Astrocyte (in vitro differentiated cells and primary cell): ENCODE measurements at regions not wholly inside any gene's neighbourhood (a gene's known extent, or its start where the extent isn't known, plus 50 kb on each side); places are given as distances from the start of the nearest gene placed in this dataset.

Experiments used
- DNase-seq: peaks from one replicate; pipeline ENCODE4 v3.0.0-alpha.2; 2010; ENCODE audit warnings: low read depth
- FAIRE-seq: peaks from 2 replicates; lab custom pipeline; 2011; peaks lifted over from hg19 to GRCh38; lab: Jason Lieb, UNC
- H2AFZ ChIP-seq: 2 replicates; pipeline ENCODE4 v1.6.0; 2012; ENCODE audit warnings: low read depth, low read length, inconsistent platforms
- H3K27ac ChIP-seq: 2 replicates; pipeline ENCODE4 v1.5.1; 2011; ENCODE audit warnings: low read depth, low read length, inconsistent platforms
- H3K27me3 ChIP-seq: 2 replicates; pipeline ENCODE4 v1.6.0; 2011; ENCODE audit warnings: low read length, inconsistent platforms; ENCODE audit not compliant: insufficient read depth
- H3K36me3 ChIP-seq: 2 replicates; pipeline ENCODE4 v1.5.1; 2011; ENCODE audit warnings: low read length, inconsistent platforms; ENCODE audit not compliant: insufficient read depth
- H3K4me1 ChIP-seq: 2 replicates; pipeline ENCODE4 v1.5.1; 2011; ENCODE audit warnings: low read length, inconsistent platforms; ENCODE audit not compliant: insufficient read depth
- H3K4me2 ChIP-seq: 2 replicates; pipeline ENCODE4 v1.6.0; 2012; ENCODE audit warnings: low read length, inconsistent platforms
- H3K4me3 ChIP-seq: 2 replicates; pipeline ENCODE4 v1.5.1; 2011; ENCODE audit warnings: low read depth, mild to moderate bottlenecking, low read length, inconsistent platforms; ENCODE audit not compliant: insufficient read depth
- H3K79me2 ChIP-seq: 2 replicates; pipeline ENCODE4 v1.6.0; 2012; ENCODE audit warnings: mild to moderate bottlenecking, low read length, inconsistent platforms; ENCODE audit not compliant: insufficient read depth
- H3K9ac ChIP-seq: 2 replicates; pipeline ENCODE4 v1.6.0; 2012; ENCODE audit warnings: mild to moderate bottlenecking, low read length, inconsistent platforms
- H3K9me3 ChIP-seq: 2 replicates; pipeline ENCODE4 v1.5.1; 2012; ENCODE audit warnings: low read depth, mild to moderate bottlenecking, low read length, inconsistent platforms; ENCODE audit not compliant: insufficient read depth
- H4K20me1 ChIP-seq: 2 replicates; pipeline ENCODE4 v1.6.0; 2012; ENCODE audit warnings: low read length, inconsistent platforms; ENCODE audit not compliant: insufficient read depth
- H3K27ac Mint-ChIP-seq: one replicate; pipeline ENCODE4 v1.8.0; 2021; ENCODE audit warnings: mild to moderate bottlenecking, mixed read lengths; ENCODE audit not compliant: unreplicated experiment
- H3K27me3 Mint-ChIP-seq: one replicate; pipeline ENCODE4 v1.8.0; 2021; ENCODE audit warnings: low read depth, mixed read lengths; ENCODE audit not compliant: unreplicated experiment
- H3K36me3 Mint-ChIP-seq: one replicate; pipeline ENCODE4 v1.8.0; 2021; ENCODE audit warnings: low read depth, mixed read lengths; ENCODE audit not compliant: unreplicated experiment
- H3K4me1 Mint-ChIP-seq: one replicate; pipeline ENCODE4 v1.8.0; 2021; ENCODE audit warnings: low read depth, mixed read lengths; ENCODE audit not compliant: unreplicated experiment
- H3K4me3 Mint-ChIP-seq: one replicate; pipeline ENCODE4 v1.8.0; 2021; ENCODE audit warnings: mild to moderate bottlenecking, moderate library complexity, mixed read lengths; ENCODE audit not compliant: unreplicated experiment
- H3K9me3 Mint-ChIP-seq: one replicate; pipeline ENCODE4 v1.8.0; 2021; ENCODE audit warnings: mild to moderate bottlenecking, mixed read lengths; ENCODE audit not compliant: unreplicated experiment
- CTCF ChIP-seq: IDR thresholded peaks from 2 replicates; pipeline ENCODE4 v1.5.1; 2011; ENCODE audit warnings: low read depth, mild to moderate bottlenecking, inconsistent platforms, low read length, moderate library complexity; ENCODE audit not compliant: insufficient read depth
- EZH2 ChIP-seq: IDR thresholded peaks from 2 replicates; pipeline ENCODE4 v1.6.1; 2012; ENCODE audit warnings: mild to moderate bottlenecking, low read length, inconsistent platforms; ENCODE audit not compliant: insufficient read depth

GRCh38 chr1:203990118-203990517 lies 82.8 kb upstream of the SOX13 start:
- H3K4me1 ChIP-seq: no peaks in the 10 kb centered on the region
- no peak for DNase-seq
- no peak overlapping the region for H3K4me3 Mint-ChIP-seq
- peaks cover 6% of the 10 kb centered on the region for H3K27me3 ChIP-seq
- H3K36me3 Mint-ChIP-seq: no peaks in the 10 kb centered on the region
- no peak overlapping the region for H2AFZ ChIP-seq
- H4K20me1 ChIP-seq: no peaks in the 10 kb centered on the region
- no peak overlapping the region for H3K4me3 ChIP-seq
- peaks cover 8% of the 10 kb centered on the region for H3K4me1 Mint-ChIP-seq
- no peak overlapping the region for H3K27ac Mint-ChIP-seq
- FAIRE-seq: no peak
- H3K79me2 ChIP-seq: no peaks in the 10 kb centered on the region
- no peaks in the 10 kb centered on the region for H3K36me3 ChIP-seq
- H3K27me3 Mint-ChIP-seq: peaks cover 7% of the 10 kb centered on the region
- no peaks in the 10 kb centered on the region for H3K9me3 ChIP-seq
- H3K9me3 Mint-ChIP-seq: peaks cover 6% of the 10 kb centered on the region
- no peak overlapping the region for H3K9ac ChIP-seq
- H3K27ac ChIP-seq: no peak overlapping the region
- TF ChIP-seq EZH2: no peak
- no peak for TF ChIP-seq CTCF
- H3K4me2 ChIP-seq: no peak overlapping the region

DNA sequence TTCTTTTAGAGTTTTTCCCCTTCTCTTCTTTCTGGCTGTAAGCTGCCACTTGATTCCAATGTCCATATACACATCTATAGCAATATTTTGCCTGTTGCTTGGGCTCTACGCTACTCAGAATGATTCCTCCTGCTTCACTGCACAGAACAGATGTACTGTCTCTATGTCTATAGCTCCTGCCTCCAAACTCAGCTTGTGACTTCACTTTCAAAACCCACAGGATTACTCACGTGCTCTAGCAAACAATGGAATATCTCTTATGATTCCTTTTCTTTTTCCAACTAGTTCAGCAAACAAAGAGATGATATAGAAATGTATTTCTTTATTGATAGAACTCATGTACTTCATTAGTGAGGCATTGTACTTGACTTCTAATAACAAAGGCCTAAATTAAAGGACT lies 80.5 kb upstream of the SOX13 start:
- TF ChIP-seq CTCF: no peak
- no peak for TF ChIP-seq EZH2
- H3K27me3 ChIP-seq: peaks cover 9% of the 10 kb centered on the region
- H3K27ac ChIP-seq: no peak overlapping the region
- no peaks in the 10 kb centered on the region for H4K20me1 ChIP-seq
- no peak overlapping the region for H2AFZ ChIP-seq
- no peak overlapping the region for H3K4me3 ChIP-seq
- H3K4me1 Mint-ChIP-seq: peaks cover 6% of the 10 kb centered on the region
- H3K36me3 Mint-ChIP-seq: peaks cover 1% of the 10 kb centered on the region
- H3K9me3 Mint-ChIP-seq: no peaks in the 10 kb centered on the region
- no peak for FAIRE-seq
- no peaks in the 10 kb centered on the region for H3K4me1 ChIP-seq
- H3K79me2 ChIP-seq: no peaks in the 10 kb centered on the region
- no peaks in the 10 kb centered on the region for H3K36me3 ChIP-seq
- peaks cover 19% of the 10 kb centered on the region for H3K27me3 Mint-ChIP-seq
- H3K9me3 ChIP-seq: no peaks in the 10 kb centered on the region
- peak; percentile 38 for DNase-seq
- no peak overlapping the region for H3K4me3 Mint-ChIP-seq
- no peak overlapping the region for H3K27ac Mint-ChIP-seq
- H3K9ac ChIP-seq: no peak overlapping the region
- no peak overlapping the region for H3K4me2 ChIP-seq

- FAIRE-seq: no peak
- DNase-seq: no peak
- TF ChIP-seq EZH2 (no peak), CTCF (no peak)
- Histone ChIP-seq H3K9me3 (no peaks in the 10 kb centered on the region), H3K9ac (no peak overlapping the region), H3K4me3 (no peak overlapping the region), H3K27ac (no peak overlapping the region), H3K4me2 (no peak overlapping the region), H4K20me1 (no peaks in the 10 kb centered on the region), H3K27me3 (peaks cover 9% of the 10 kb centered on the region), H3K36me3 (no peaks in the 10 kb centered on the region), H3K4me1 (no peaks in the 10 kb centered on the region), H3K79me2 (no peaks in the 10 kb centered on the region), H2AFZ (no peak overlapping the region)
- H3K36me3 Mint-ChIP-seq: peaks cover 1% of the 10 kb centered on the region
- H3K9me3 Mint-ChIP-seq: no peaks in the 10 kb centered on the region
- H3K27me3 Mint-ChIP-seq: peaks cover 19% of the 10 kb centered on the region
- peaks cover 5% of the 10 kb centered on the region for H3K4me1 Mint-ChIP-seq
- H3K27ac Mint-ChIP-seq: no peak overlapping the region
- no peak overlapping the region for H3K4me3 Mint-ChIP-seq
Observed at GRCh38 chr1:203993256-203993655, 79.7 kb upstream of the SOX13 start.
